ENCODE measurements at regions not wholly inside any gene's neighbourhood (a gene's known extent, or its start where the extent isn't known, plus 50 kb on each side); places are given as distances from the start of the nearest gene placed in this dataset.

DNA sequence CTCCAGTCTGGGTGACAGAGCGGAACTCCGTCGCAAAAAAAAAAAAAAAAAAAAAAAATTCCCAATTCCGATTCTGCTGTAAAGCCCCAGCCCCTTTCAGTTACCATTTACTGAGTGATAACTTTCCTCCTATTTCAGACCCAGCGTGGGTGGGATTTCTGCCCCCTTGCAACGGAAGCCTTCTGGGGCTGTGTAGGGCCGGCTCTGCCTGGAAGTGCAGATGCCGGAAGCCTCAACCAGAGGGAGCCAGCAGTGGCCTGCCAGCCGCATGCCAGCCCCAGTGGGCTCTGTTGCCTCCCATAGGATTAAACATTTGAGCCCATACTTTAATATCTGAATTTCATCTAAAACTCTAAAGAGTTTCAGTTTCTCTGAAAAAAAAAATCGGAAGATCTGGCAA, 60.0 kb upstream of the NUP50 start:
- no peak overlapping the region for H3K9ac ChIP-seq (ENCODE audit: low read length)
- H3K4me2 ChIP-seq (ENCODE audit: low read depth, low read length, poor library complexity, severe bottlenecking): no peak overlapping the region
- TF ChIP-seq, protein P1, sequence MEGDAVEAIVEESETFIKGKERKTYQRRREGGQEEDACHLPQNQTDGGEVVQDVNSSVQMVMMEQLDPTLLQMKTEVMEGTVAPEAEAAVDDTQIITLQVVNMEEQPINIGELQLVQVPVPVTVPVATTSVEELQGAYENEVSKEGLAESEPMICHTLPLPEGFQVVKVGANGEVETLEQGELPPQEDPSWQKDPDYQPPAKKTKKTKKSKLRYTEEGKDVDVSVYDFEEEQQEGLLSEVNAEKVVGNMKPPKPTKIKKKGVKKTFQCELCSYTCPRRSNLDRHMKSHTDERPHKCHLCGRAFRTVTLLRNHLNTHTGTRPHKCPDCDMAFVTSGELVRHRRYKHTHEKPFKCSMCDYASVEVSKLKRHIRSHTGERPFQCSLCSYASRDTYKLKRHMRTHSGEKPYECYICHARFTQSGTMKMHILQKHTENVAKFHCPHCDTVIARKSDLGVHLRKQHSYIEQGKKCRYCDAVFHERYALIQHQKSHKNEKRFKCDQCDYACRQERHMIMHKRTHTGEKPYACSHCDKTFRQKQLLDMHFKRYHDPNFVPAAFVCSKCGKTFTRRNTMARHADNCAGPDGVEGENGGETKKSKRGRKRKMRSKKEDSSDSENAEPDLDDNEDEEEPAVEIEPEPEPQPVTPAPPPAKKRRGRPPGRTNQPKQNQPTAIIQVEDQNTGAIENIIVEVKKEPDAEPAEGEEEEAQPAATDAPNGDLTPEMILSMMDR (IDR thresholded peaks at IDR 0.05; ENCODE audit: insufficient read depth, low read length, poor library complexity, severe bottlenecking): no peak
- TF ChIP-seq EZH2phosphoT487 (conservative IDR thresholded peaks at IDR 0.05; ENCODE audit: low read length): no peak
- H3K27me3 ChIP-seq (ENCODE audit: low read length): no peaks in the 10 kb centered on the region
- H3K9me3 ChIP-seq (ENCODE audit: insufficient read depth, low read length): no peaks in the 10 kb centered on the region
- H3K9me2 ChIP-seq (replicated peaks; ENCODE audit: insufficient read depth, low read length): no peaks in the 10 kb centered on the region
- no peaks in the 10 kb centered on the region for H3K36me3 ChIP-seq (ENCODE audit: low read length)
- H2AFZ ChIP-seq (ENCODE audit: low read depth, low read length, severe bottlenecking): no peak overlapping the region
- no peak overlapping the region for H3K4me3 ChIP-seq (ENCODE audit: insufficient read depth, low read length, poor library complexity, severe bottlenecking)
- H3K27ac ChIP-seq (ENCODE audit: low read depth, low read length): no peak overlapping the region
- no peaks in the 10 kb centered on the region for H4K20me1 ChIP-seq (ENCODE audit: low read depth, low read length)
- no peaks in the 10 kb centered on the region for H3K79me2 ChIP-seq (ENCODE audit: insufficient read depth, low read length)
- H3F3A ChIP-seq (ENCODE audit: insufficient read depth): no peaks in the 10 kb centered on the region

DNA sequence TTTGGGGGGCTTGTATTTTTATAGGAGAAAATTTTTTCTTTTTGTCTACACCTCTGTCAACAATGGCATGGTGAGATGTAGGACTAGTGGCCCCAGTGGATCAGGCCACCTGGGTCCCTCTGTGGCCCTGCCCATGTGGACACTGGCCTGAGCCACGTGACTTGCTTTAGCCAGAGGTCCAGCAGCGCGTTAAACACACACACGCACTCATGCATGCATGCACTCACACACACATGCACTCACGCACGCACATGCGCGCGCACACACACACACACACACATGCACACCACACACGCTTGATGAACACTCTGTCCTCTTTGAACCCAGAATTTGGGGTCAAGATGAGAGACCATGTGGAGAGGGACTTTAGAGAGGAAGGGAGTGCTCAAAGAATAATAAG, 59.4 kb upstream of the NUP50 start:
- Histone ChIP-seq H3K27ac (ENCODE audit: low read depth, low read length) (no peak overlapping the region), H2AFZ (ENCODE audit: low read depth, low read length, severe bottlenecking) (no peak overlapping the region), H4K20me1 (ENCODE audit: low read depth, low read length) (no peaks in the 10 kb centered on the region), H3K4me2 (ENCODE audit: low read depth, low read length, poor library complexity, severe bottlenecking) (no peak overlapping the region), H3K9me3 (ENCODE audit: insufficient read depth, low read length) (no peaks in the 10 kb centered on the region), H3K9me2 (replicated peaks; ENCODE audit: insufficient read depth, low read length) (no peaks in the 10 kb centered on the region), H3K4me3 (ENCODE audit: insufficient read depth, low read length, poor library complexity, severe bottlenecking) (no peak overlapping the region), H3K36me3 (ENCODE audit: low read length) (no peaks in the 10 kb centered on the region), H3F3A (ENCODE audit: insufficient read depth) (no peaks in the 10 kb centered on the region), H3K9ac (ENCODE audit: low read length) (no peak overlapping the region), H3K79me2 (ENCODE audit: insufficient read depth, low read length) (no peaks in the 10 kb centered on the region), H3K27me3 (ENCODE audit: low read length) (no peaks in the 10 kb centered on the region)
- TF ChIP-seq, protein P1 (IDR thresholded peaks at IDR 0.05; ENCODE audit: insufficient read depth, low read length, poor library complexity, severe bottlenecking): no peak
- TF ChIP-seq EZH2phosphoT487 (conservative IDR thresholded peaks at IDR 0.05; ENCODE audit: low read length): no peak

DNA sequence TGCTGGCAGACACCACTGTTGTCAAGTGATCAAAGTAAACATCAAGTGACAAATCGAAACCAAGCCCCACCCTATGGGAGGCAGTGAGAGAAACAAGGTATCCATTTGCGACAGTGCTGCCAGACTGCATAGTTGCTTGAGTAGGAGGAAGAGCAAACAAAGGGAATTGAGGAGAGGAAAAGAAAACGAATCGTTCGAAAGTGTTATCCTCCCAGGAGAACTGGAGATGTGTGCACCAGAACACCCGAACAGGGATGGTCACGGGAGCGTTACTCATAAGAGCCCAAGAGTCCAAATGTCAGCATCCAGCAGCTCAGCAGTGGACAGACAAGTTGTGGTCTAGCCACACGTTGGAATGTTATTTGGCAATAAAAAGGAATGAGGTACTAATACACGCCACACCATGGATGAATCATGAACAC, 58.4 kb upstream of the NUP50 start:
- Histone ChIP-seq H3F3A (ENCODE audit: insufficient read depth) (no peaks in the 10 kb centered on the region), H3K79me2 (ENCODE audit: insufficient read depth, low read length) (no peaks in the 10 kb centered on the region), H3K9me3 (ENCODE audit: insufficient read depth, low read length) (no peaks in the 10 kb centered on the region), H3K9ac (ENCODE audit: low read length) (no peak overlapping the region), H2AFZ (ENCODE audit: low read depth, low read length, severe bottlenecking) (no peak overlapping the region), H3K4me2 (ENCODE audit: low read depth, low read length, poor library complexity, severe bottlenecking) (no peak overlapping the region), H3K36me3 (ENCODE audit: low read length) (no peaks in the 10 kb centered on the region), H4K20me1 (ENCODE audit: low read depth, low read length) (no peaks in the 10 kb centered on the region), H3K27me3 (ENCODE audit: low read length) (no peaks in the 10 kb centered on the region), H3K9me2 (replicated peaks; ENCODE audit: insufficient read depth, low read length) (no peaks in the 10 kb centered on the region), H3K27ac (ENCODE audit: low read depth, low read length) (no peak overlapping the region), H3K4me3 (ENCODE audit: insufficient read depth, low read length, poor library complexity, severe bottlenecking) (no peak overlapping the region)
- TF ChIP-seq, protein P1 (IDR thresholded peaks at IDR 0.05; ENCODE audit: insufficient read depth, low read length, poor library complexity, severe bottlenecking): no peak
- TF ChIP-seq EZH2phosphoT487 (conservative IDR thresholded peaks at IDR 0.05; ENCODE audit: low read length): no peak

Data from SU-DHL-6 (cell line).